PFSK-1 (cell line): ENCODE measurements at regions not wholly inside any gene's neighbourhood (a gene's known extent, or its start where the extent isn't known, plus 50 kb on each side); places are given as distances from the start of the nearest gene placed in this dataset.

ENCODE experiments used
- FOXP2 ChIP-seq: optimal IDR thresholded peaks from 2 replicates; pipeline ENCODE3; 2011; ENCODE audit warnings: borderline replicate concordance, control low read depth, inconsistent platforms; ENCODE audit not compliant: insufficient read depth; ENCODE audit errors: extremely low read length, extremely low read depth
- POLR2AphosphoS5 ChIP-seq: IDR thresholded peaks from 2 replicates; pipeline ENCODE4 v1.6.1; 2012; ENCODE audit warnings: low read depth, mild to moderate bottlenecking, control low read depth, low read length, moderate library complexity
- SIN3A ChIP-seq: IDR thresholded peaks from 2 replicates; pipeline ENCODE4 v1.6.1; 2012; ENCODE audit warnings: mild to moderate bottlenecking, low read length, moderate library complexity, borderline replicate concordance; ENCODE audit not compliant: insufficient read depth
- TAF1 ChIP-seq: IDR thresholded peaks from 2 replicates; pipeline ENCODE4 v1.6.1; 2012; ENCODE audit warnings: low read length, control low read depth, borderline replicate concordance; ENCODE audit not compliant: insufficient read depth
- TF ChIP-seq, protein P1 (sequence below), 2 experiments: IDR thresholded peaks; 2 replicates each; pipeline versions ENCODE4 v1.6.1 to v1.8.0; 2011 to 2012; ENCODE audit warnings: low read depth in 2 of 2, low read length in 2 of 2, control low read depth in 1 of 2, inconsistent platforms in 1 of 2, mild to moderate bottlenecking in 1 of 2, moderate library complexity in 1 of 2; ENCODE audit not compliant: insufficient read depth in 1 of 2

DNA sequence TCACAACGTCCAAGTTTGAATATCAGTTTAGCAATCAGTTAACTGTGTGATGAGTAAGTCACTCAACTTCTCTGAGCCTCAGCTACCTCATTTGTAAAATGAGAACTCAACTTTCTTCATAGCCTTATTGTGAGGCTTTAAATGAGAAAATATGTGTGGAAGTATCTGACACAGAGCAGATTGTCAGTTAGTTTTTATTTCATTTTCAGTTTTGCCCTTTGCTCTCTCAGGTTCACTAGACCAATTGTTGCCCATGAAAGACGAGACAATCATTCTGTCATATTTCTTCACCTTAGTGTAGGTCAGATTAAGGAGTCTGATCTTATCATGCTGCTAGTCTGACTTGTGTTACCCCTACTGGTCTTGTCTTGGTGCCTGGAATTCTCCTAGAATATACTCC, 232.8 kb upstream of the PTBP2 start:
- TF ChIP-seq, protein P1, sequence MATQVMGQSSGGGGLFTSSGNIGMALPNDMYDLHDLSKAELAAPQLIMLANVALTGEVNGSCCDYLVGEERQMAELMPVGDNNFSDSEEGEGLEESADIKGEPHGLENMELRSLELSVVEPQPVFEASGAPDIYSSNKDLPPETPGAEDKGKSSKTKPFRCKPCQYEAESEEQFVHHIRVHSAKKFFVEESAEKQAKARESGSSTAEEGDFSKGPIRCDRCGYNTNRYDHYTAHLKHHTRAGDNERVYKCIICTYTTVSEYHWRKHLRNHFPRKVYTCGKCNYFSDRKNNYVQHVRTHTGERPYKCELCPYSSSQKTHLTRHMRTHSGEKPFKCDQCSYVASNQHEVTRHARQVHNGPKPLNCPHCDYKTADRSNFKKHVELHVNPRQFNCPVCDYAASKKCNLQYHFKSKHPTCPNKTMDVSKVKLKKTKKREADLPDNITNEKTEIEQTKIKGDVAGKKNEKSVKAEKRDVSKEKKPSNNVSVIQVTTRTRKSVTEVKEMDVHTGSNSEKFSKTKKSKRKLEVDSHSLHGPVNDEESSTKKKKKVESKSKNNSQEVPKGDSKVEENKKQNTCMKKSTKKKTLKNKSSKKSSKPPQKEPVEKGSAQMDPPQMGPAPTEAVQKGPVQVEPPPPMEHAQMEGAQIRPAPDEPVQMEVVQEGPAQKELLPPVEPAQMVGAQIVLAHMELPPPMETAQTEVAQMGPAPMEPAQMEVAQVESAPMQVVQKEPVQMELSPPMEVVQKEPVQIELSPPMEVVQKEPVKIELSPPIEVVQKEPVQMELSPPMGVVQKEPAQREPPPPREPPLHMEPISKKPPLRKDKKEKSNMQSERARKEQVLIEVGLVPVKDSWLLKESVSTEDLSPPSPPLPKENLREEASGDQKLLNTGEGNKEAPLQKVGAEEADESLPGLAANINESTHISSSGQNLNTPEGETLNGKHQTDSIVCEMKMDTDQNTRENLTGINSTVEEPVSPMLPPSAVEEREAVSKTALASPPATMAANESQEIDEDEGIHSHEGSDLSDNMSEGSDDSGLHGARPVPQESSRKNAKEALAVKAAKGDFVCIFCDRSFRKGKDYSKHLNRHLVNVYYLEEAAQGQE (IDR thresholded peaks at IDR 0.05; ENCODE audit: insufficient read depth in 1 of 2, low read depth in 2 of 2, low read length in 2 of 2), result no peak
- no peak for TF ChIP-seq POLR2AphosphoS5
- TF ChIP-seq FOXP2, result no peak
- TF ChIP-seq SIN3A, result no peak
- no peak for TF ChIP-seq TAF1

DNA sequence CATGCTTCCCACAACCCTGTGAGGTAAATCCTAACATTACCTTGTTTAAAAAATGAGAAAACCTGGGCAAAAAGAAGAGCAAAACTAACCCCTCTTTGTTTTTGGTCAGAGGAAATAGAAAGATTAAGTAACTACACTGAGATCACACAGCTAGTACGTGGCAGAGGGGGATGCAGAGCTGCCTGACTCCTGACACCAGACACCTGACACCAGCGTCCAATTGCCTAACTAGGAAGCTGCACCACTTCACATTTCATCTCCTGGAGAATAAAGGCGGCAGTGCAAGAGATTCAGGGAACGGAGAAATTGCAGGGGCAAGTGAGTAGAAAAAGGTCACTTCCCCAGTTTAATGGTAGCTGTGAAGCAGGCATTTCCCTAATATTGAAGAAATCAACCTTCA, 229.3 kb upstream of the PTBP2 start:
- TF ChIP-seq TAF1, result no peak
- TF ChIP-seq POLR2AphosphoS5, result no peak
- TF ChIP-seq, protein P1 (IDR thresholded peaks at IDR 0.05; ENCODE audit: insufficient read depth in 1 of 2, low read depth in 2 of 2, low read length in 2 of 2), result no peak
- no peak for TF ChIP-seq SIN3A
- TF ChIP-seq FOXP2, result no peak

DNA sequence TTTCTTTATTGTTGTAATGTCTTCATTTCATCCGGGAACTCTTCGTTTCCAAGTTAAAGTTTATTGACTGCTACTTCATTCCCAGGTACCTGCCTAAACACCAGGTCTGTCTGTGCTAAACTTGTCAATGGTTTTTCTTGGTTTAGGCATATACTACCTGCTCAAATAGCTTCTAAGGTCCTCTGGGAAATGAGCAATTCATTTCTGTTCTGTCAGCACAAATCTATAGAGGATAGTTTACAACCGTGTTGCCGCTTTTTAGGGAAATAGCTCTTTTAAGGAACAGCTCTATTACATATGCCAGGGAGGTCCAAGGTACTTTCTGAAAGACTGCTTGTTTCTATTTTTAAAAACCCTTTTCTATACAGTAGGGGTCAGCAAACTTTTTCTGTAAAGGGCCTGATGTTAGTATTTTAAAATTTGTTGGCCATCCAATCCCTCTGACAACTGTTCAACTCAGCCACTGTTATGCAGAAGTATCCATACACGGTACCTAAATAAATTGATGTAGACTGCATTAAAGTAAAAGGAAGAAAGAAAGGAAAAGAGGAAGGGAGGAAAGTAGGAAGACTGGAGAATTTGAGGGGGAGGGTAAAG, 222.7 kb upstream of the PTBP2 start:
- TF ChIP-seq POLR2AphosphoS5 (no peak), SIN3A (no peak), TAF1 (no peak), FOXP2 (no peak)
- TF ChIP-seq, protein P1 (IDR thresholded peaks at IDR 0.05; ENCODE audit: insufficient read depth in 1 of 2, low read depth in 2 of 2, low read length in 2 of 2), result no peak

DNA sequence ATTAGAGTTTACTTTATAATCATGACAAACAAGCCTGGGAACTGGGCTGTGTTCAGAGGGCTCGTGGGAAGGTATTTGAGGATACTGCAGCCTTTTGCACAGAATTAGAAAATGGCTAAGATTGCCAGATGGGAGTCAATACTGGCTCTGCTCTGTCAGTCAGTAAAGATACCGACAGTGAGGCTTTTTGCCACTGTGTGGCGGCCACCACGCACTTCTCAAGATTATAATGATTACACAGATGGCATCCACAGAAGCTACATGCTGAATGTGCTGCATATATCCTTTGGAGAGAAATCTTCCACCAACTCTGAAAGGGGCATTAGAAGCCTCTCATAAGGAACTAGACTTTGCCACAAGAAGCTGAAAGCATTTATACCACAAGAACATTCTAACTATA, 213.4 kb upstream of the PTBP2 start:
- no peak for TF ChIP-seq POLR2AphosphoS5
- no peak for TF ChIP-seq FOXP2
- TF ChIP-seq SIN3A, result no peak

DNA sequence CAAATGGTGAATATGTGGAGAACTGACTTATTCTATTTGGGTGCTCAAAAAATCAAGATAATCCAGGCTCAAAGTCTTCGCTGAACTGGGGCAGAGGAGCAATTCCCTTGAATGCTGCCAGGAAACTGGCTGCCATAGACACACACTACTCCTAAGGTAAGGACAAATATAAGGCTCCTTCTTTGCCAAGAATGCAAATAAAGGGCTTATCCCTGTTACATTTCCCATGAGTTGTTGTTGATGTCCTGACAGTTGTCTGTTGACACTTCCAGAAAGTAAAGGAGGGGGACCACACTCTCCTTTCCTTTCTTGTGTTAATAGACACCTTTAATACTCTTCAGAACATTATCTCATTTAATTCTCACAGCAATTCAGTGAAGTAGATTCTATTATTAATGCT, 212.2 kb upstream of the PTBP2 start:
- TF ChIP-seq FOXP2, result no peak
- no peak for TF ChIP-seq POLR2AphosphoS5
- TF ChIP-seq SIN3A, result no peak
- TF ChIP-seq, protein P1 (IDR thresholded peaks at IDR 0.05; ENCODE audit: insufficient read depth in 1 of 2, low read depth in 2 of 2, low read length in 2 of 2), result no peak
- TF ChIP-seq TAF1, result no peak

DNA sequence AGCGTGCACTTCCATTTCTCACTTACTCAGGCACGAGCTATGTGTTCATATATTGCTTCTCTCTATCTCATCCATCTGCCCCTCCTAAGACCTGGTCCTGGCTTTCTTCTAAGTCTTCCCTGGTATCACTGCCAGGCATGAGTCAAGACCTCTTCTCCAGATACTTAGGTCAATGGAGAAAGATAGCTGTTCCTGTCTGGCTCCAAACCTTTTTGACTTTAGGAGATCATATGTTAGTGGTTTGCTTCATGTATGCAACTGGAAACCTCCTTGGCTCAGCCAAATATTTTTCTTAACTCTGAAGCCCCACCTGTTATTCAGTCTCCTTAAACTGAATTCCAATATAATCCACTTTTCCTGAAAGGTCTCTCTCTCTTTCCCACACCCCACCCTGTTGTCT, 211.6 kb upstream of the PTBP2 start:
- TF ChIP-seq, protein P1 (IDR thresholded peaks at IDR 0.05; ENCODE audit: insufficient read depth in 1 of 2, low read depth in 2 of 2, low read length in 2 of 2), result no peak
- TF ChIP-seq SIN3A, result no peak
- no peak for TF ChIP-seq TAF1
- no peak for TF ChIP-seq POLR2AphosphoS5
